Thyroid gland (tissue), 4 donors: ENCODE measurements at regions not wholly inside any gene's neighbourhood (a gene's known extent, or its start where the extent isn't known, plus 50 kb on each side); places are given as distances from the start of the nearest gene placed in this dataset.

Experiments
- DNase-seq, 2 donors: peaks; one replicate each; pipeline ENCODE4 v3.0.0-alpha.2; 2019
- H3K27ac ChIP-seq, 3 donors: fragments of 200-600 bp; sonication (generic); 1 replicate in 2 of 3; 2 replicates in 1 of 3; pipeline ENCODE4 v1.5.1; 2016 to 2019; ENCODE audit warnings: mild to moderate bottlenecking in 1 of 3, moderate library complexity in 1 of 3
- H3K27me3 ChIP-seq: fragments of 200-600 bp; sonication (generic); one replicate; pipeline ENCODE4 v1.5.1; 2019
- H3K36me3 ChIP-seq, 2 donors: fragments of 200-600 bp; sonication (generic); one replicate each; pipeline ENCODE4 v1.5.1; 2016 to 2019
- H3K4me1 ChIP-seq, 2 donors: fragments of 200-600 bp; sonication (generic); one replicate each; pipeline ENCODE4 v1.5.1; 2017 to 2019
- H3K4me3 ChIP-seq, 3 donors: fragments of 200-600 bp; sonication (generic); replicated peaks in 1 of 3; 1 replicate in 2 of 3; 2 replicates in 1 of 3; pipeline ENCODE4 v1.5.1; 2016; ENCODE audit warnings: mild to moderate bottlenecking in 1 of 3
- H3K9me3 ChIP-seq: fragments of 200-600 bp; sonication (generic); one replicate; pipeline ENCODE4 v1.5.1; 2017
- POLR2A ChIP-seq, 2 donors: fragments of 450-650 bp; IDR thresholded peaks; one replicate each; pipeline ENCODE4 v1.6.1; 2017; ENCODE audit warnings: antibody characterized with exemption in 2 of 2, mild to moderate bottlenecking in 2 of 2, moderate library complexity in 1 of 2
- WGBS, 2 donors: methylation state at CpG; one replicate each; pipeline ENCODE4 v1.1.5; 2017; 5-methylcytosine and 5-hydroxymethylcytosine counted together
- intact Hi-C: fragments of 100-400 bp; cut with DNase I; formaldehyde crosslinking; loops from one replicate; pipeline ENCODE4 v1.15.1; 2023
- TF ChIP-seq, protein P1 (sequence below), 6 experiments: fragments of 200-600 bp in 3 of 6; fragments of 450-650 bp in 3 of 6; sonication (generic) in 3 of 6; IDR thresholded peaks; one replicate each; pipeline ENCODE4 v1.5.1; 2016 to 2019; ENCODE audit warnings: antibody characterized with exemption in 6 of 6, mild to moderate bottlenecking in 2 of 6, inconsistent platforms in 1 of 6, moderate library complexity in 1 of 6

DNA sequence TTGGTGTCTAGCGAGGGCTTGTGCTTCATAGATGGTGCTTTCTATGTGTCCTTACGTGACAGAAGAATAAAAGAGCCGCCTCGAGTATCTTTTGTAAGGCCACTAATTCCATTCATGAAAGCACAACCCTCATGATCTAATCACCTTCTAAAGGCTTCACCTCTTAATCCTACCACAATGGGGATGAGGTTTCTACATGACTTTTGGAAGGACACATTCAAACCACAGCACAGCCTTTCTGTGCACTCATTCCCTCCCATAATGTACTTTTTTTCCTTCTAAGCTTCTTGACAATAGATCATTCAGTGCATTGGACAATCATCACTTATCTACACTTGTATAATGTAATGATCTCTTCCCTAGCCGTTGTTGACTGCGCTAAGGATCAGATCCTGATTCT lies 774.8 kb downstream of the BRINP1 start:
- DNase-seq = no peak
- Histone ChIP-seq H3K36me3 (no peaks in the 10 kb centered on the region), H3K4me3 (no peak overlapping the region), H3K9me3 (no peaks in the 10 kb centered on the region), H3K4me1 (peaks cover 10 to 19% of the 10 kb centered on the region in 2 donors), H3K27me3 (no peaks in the 10 kb centered on the region), H3K27ac (no peak overlapping the region)
- intact Hi-C loops = loop anchor here (5.0 to 10.0 kb wide), 2 partner anchors 60 to 698 kb away; no protein-coding TSS in a partner anchor
- WGBS, 2 donors = 72 to 80% methylated on average over 6 of the region's 6 CpGs
- no peak for TF ChIP-seq POLR2A (IDR thresholded peaks at IDR 0.05)
- TF ChIP-seq, protein P1, sequence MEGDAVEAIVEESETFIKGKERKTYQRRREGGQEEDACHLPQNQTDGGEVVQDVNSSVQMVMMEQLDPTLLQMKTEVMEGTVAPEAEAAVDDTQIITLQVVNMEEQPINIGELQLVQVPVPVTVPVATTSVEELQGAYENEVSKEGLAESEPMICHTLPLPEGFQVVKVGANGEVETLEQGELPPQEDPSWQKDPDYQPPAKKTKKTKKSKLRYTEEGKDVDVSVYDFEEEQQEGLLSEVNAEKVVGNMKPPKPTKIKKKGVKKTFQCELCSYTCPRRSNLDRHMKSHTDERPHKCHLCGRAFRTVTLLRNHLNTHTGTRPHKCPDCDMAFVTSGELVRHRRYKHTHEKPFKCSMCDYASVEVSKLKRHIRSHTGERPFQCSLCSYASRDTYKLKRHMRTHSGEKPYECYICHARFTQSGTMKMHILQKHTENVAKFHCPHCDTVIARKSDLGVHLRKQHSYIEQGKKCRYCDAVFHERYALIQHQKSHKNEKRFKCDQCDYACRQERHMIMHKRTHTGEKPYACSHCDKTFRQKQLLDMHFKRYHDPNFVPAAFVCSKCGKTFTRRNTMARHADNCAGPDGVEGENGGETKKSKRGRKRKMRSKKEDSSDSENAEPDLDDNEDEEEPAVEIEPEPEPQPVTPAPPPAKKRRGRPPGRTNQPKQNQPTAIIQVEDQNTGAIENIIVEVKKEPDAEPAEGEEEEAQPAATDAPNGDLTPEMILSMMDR (IDR thresholded peaks at IDR 0.05) = no peak

DNA sequence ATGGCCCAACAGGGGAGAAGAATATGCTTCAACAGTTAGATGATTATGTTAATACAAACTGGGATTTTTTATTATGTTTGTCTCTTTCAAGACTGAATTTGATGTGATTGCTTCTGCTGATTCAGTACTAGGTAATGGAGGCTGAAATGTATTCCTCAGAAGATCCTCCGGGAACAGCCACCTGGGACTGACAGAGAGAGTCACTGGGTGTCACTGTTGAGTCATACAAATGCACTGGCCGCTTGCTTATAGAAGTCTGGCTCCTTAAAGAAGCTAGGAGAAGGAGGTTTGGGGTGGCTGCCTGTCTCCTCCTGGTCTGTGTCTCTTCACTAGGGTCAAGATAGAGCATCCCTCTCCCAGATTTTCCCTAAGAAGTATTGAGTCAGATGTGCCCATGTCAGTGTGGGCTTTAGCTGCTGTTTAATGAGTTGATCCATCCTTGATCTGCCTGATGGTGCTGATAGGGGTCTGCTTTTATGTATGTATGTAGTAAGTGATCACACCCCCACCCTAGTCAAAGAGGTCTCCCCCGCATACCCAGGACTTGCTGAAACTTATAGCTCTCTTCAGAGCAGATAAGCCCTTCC lies 773.4 kb downstream of the BRINP1 start:
- H3K36me3 ChIP-seq = no peaks in the 10 kb centered on the region
- peak; percentile 52 to 72 for DNase-seq
- H3K27me3 ChIP-seq = no peaks in the 10 kb centered on the region
- no peaks in the 10 kb centered on the region for H3K9me3 ChIP-seq
- TF ChIP-seq, protein P1 (IDR thresholded peaks at IDR 0.05) = peak; percentile 15 to 84 (median 66)
- no peak for TF ChIP-seq POLR2A (IDR thresholded peaks at IDR 0.05)
- H3K27ac ChIP-seq = peak overlapping the region; percentile 24 to 80 (median 61)
- no peak overlapping the region for H3K4me3 ChIP-seq
- 17 to 28% methylated on average over 3 of the region's 3 CpGs for WGBS, 2 donors
- intact Hi-C loops = loop anchor here (10.0 kb wide), 1 partner anchor 59 kb away; no protein-coding TSS in a partner anchor
- H3K4me1 ChIP-seq = peaks cover 10 to 19% of the 10 kb centered on the region in 2 donors

DNA sequence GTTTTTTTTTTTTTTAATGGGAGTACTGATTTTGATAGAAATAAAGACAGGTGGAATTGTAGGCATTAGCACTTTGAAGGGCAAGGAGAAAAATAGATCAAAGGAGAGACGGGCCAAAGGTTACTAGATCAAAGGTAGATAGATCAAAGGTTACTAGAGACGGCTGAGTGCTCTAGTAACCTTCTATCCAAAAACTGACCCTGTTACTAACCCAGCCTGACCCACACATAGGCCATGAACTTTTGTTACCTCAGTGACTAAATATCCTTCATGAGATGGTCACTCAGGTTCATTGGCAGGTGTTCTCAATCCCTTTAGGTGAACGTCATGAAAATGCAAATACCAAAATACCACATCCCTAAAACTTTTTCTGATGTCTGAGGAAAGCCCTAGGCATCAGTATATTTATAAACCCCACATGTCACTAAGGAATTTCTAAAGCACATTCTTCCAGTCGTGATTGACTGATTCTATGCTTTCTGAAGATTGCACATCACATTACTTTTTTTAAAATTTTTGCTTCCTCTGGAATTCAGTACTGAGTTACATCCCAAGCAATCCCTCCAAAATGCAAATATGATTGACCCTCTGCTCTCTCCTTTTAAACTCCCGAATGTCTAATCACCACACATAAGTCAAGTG lies 772.7 kb downstream of the BRINP1 start:
- Histone ChIP-seq H3K27ac (peak overlapping the region; percentile 24 to 80 (median 61)), H3K36me3 (no peaks in the 10 kb centered on the region), H3K9me3 (no peaks in the 10 kb centered on the region), H3K4me1 (peaks cover 10 to 19% of the 10 kb centered on the region in 2 donors), H3K27me3 (no peaks in the 10 kb centered on the region), H3K4me3 (no peak overlapping the region)
- intact Hi-C loops = loop anchor here (10.0 kb wide), 1 partner anchor 58 kb away; no protein-coding TSS in a partner anchor
- 59 to 61% methylated on average over 5 of the region's 5 CpGs for WGBS, 2 donors
- TF ChIP-seq, protein P1 (IDR thresholded peaks at IDR 0.05) = no peak
- TF ChIP-seq POLR2A (IDR thresholded peaks at IDR 0.05) = no peak
- DNase-seq = no peak

DNA sequence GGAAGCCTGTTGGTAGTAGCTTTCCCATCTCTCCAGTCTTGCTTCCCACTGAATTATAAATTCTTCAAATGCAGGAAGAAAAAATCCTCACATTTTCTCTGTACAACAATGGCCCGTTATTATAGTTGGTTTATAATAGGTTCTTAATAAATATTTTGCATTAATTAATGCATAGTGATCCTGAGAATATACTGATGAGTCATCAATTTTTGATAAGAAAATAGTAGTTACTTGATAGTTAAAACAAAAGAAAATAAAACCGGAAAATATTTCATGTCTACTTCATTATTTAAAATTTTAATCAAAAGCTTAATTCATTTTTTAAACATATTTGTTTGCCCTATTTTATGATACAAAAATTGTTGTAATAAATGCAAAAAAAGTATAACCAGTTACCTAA lies 762.6 kb downstream of the BRINP1 start:
- intact Hi-C loops = no loop called here
- DNase-seq = no peak
- Histone ChIP-seq H3K27ac (no peak overlapping the region), H3K36me3 (no peaks in the 10 kb centered on the region), H3K4me1 (no peaks in the 10 kb centered on the region), H3K4me3 (no peak overlapping the region), H3K27me3 (no peaks in the 10 kb centered on the region), H3K9me3 (no peaks in the 10 kb centered on the region)
- no peak for TF ChIP-seq POLR2A (IDR thresholded peaks at IDR 0.05)
- TF ChIP-seq, protein P1 (IDR thresholded peaks at IDR 0.05) = no peak
- 94 to 95% methylated on average over 2 of the region's 2 CpGs for WGBS, 2 donors
